Type B pancreatic cell (in vitro differentiated cells): ENCODE measurements at regions not wholly inside any gene's neighbourhood (a gene's known extent, or its start where the extent isn't known, plus 50 kb on each side); places are given as distances from the start of the nearest gene placed in this dataset.
"Not testable (repeated sequence)": the region's sequence is repeated elsewhere in the genome, so short reads cannot be mapped to it uniquely, and the experiment has no call there.

Experiments used
- DNase-seq: peaks from one replicate; pipeline ENCODE4 v3.0.0; 2021; ENCODE audit warnings: mixed read lengths; ENCODE audit not compliant: unreplicated experiment; ENCODE audit errors: extremely low spot score
- H3K27ac Mint-ChIP-seq: 2 replicates; pipeline ENCODE4 v1.8.0; 2021; ENCODE audit warnings: mild to moderate bottlenecking, mixed read lengths
- H3K27me3 Mint-ChIP-seq: 2 replicates; pipeline ENCODE4 v1.8.0; 2021; ENCODE audit warnings: mixed read lengths
- H3K36me3 Mint-ChIP-seq: 2 replicates; pipeline ENCODE4 v1.8.0; 2021; ENCODE audit warnings: mixed read lengths
- H3K4me1 Mint-ChIP-seq: one replicate; pipeline ENCODE4 v1.8.0; 2021; ENCODE audit warnings: mixed read lengths; ENCODE audit not compliant: unreplicated experiment
- H3K4me3 Mint-ChIP-seq: 2 replicates; pipeline ENCODE4 v1.8.0; 2021; ENCODE audit warnings: mild to moderate bottlenecking, mixed read lengths
- H3K9me3 Mint-ChIP-seq: 2 replicates; pipeline ENCODE4 v1.8.0; 2021; ENCODE audit warnings: mixed read lengths
- TF ChIP-seq, protein P1 (sequence below): fragments of 200-600 bp; sonication (generic); conservative IDR thresholded peaks from 2 replicates; pipeline ENCODE4 v1.5.0; 2021; ENCODE audit warnings: antibody characterized with exemption, mild to moderate bottlenecking

DNA sequence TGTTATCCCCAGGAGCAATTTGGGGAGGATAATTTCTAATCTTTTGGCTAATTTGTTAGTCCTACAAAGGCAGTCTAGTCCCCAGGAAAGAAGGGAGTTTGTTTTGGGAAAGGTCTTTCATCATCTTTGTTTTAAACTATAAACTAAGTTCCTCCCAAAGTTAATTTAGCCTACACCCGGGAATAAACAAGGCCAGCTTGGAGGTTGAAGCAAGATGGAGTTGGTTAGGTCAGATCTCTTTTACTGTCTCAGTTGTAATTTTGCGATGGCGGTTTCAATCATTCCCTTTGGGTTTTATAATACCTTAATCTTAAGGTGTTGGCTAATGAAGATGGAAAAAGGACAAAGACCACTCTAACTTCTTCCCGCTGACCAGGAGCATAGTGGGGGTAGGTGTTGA, 166.4 kb upstream of the NAMPT start:
- TF ChIP-seq, protein P1, sequence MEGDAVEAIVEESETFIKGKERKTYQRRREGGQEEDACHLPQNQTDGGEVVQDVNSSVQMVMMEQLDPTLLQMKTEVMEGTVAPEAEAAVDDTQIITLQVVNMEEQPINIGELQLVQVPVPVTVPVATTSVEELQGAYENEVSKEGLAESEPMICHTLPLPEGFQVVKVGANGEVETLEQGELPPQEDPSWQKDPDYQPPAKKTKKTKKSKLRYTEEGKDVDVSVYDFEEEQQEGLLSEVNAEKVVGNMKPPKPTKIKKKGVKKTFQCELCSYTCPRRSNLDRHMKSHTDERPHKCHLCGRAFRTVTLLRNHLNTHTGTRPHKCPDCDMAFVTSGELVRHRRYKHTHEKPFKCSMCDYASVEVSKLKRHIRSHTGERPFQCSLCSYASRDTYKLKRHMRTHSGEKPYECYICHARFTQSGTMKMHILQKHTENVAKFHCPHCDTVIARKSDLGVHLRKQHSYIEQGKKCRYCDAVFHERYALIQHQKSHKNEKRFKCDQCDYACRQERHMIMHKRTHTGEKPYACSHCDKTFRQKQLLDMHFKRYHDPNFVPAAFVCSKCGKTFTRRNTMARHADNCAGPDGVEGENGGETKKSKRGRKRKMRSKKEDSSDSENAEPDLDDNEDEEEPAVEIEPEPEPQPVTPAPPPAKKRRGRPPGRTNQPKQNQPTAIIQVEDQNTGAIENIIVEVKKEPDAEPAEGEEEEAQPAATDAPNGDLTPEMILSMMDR: no peak
- H3K4me1 Mint-ChIP-seq: no peaks in the 10 kb centered on the region
- H3K36me3 Mint-ChIP-seq: no peaks in the 10 kb centered on the region
- no peak overlapping the region for H3K4me3 Mint-ChIP-seq
- no peak overlapping the region for H3K27ac Mint-ChIP-seq
- no peaks in the 10 kb centered on the region for H3K27me3 Mint-ChIP-seq
- peaks cover 10% of the 10 kb centered on the region for H3K9me3 Mint-ChIP-seq
- no peak for DNase-seq

DNA sequence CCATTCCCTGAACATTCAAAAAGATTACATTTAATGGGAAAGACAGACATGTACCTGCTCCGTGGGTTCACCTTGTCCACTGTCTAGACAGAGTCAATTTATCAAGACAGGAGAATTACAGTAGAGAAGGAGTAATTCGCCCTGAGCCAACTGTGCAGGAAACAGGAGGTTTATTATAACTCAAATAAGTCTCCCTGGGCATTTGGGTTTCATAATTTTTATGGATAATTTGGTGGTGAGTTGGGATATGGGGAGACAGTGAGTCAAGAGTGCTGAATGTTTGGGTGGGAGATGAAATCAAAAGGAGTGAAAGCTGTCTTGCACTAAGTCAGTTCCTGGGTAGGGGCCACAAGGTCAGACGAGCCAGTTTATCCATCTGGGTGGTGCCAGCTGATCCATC, 165.9 kb upstream of the NAMPT start:
- TF ChIP-seq, protein P1: no peak
- no peaks in the 10 kb centered on the region for H3K4me1 Mint-ChIP-seq
- DNase-seq: no peak

DNA sequence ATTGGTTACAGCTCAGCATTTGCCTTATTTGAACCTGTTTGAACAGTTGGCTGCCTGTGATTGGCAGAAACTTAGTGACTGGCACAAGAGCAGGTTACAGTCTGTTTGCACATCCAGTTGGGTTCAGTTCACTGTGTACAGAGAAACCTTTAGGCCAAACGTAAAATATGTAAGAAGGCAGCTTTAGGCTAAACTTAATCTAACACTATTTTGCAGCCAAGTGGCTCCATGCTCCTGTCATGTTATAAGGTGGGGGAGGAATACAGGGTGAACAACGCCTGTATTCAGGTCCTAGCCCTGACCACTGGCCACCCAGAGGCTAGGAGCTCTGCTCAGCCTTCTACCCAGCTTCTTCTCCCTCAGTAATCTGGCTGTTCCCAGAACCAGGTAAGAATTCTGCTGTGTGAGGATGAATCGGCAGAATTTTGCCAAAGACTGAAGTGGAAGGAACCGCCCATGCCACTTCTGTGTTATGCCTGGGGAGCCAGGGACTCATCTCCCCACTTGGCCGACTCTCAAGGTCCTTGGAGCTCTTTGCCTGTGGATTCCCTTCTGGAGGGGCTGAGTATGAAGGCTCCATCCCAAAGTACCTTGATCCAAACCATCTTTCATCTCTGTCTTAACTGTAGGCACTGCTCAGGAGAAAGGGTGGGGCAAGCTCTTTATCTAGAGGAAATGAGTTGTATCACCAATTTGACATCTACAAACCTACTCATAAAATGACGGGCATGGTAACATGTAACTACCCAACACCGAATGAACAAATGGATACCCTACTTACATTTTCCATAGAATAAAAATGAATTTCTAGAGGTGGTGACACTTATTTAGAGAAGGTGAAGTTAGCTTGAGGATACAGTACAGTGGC, 164.4 kb upstream of the NAMPT start:
- no peak overlapping the region for H3K4me3 Mint-ChIP-seq
- no peaks in the 10 kb centered on the region for H3K4me1 Mint-ChIP-seq
- peaks cover 5% of the 10 kb centered on the region for H3K9me3 Mint-ChIP-seq
- DNase-seq: no peak
- TF ChIP-seq, protein P1: no peak
- H3K36me3 Mint-ChIP-seq: no peaks in the 10 kb centered on the region
- H3K27ac Mint-ChIP-seq: peak overlapping the region; percentile 11
- H3K27me3 Mint-ChIP-seq: no peaks in the 10 kb centered on the region

More for the DNA sequence above, 165.9 kb upstream of the NAMPT start:
- Mint-ChIP-seq H3K27ac (no peak overlapping the region), H3K4me3 (no peak overlapping the region), H3K27me3 (no peaks in the 10 kb centered on the region), H3K36me3 (no peaks in the 10 kb centered on the region), H3K9me3 (peaks cover 5% of the 10 kb centered on the region)

DNA sequence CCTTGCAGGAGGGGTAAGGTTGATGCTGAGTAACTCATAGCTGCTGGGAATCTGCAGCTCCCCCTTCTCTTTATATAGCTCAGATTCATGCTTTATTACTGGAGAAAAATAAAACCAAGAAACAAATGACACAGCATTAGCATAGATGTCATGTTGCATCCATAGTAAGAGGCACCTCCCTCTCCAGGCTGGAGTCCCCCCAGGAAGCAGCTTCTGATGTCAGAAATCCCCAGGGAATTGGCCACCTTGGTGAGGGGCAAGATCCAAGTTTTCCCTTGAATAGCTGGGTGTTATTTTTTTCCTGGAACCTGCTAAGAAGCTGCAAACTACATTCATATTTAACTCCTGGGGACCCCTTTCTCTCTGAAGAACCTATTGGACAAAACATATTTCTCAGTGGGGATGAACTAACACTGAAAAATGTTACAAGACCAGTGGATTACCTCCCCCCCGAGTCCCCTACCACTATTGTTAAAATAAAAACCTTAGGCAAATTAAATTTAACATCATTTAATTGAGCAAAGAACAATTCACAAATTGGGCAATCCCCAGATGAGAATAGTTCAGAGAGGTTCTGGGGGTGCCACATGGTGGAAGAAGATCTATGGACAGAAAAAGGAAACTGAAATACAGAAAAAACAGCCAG, 163.7 kb upstream of the NAMPT start:
- H3K4me3 Mint-ChIP-seq: no peak overlapping the region
- DNase-seq: no peak
- H3K27me3 Mint-ChIP-seq: no peaks in the 10 kb centered on the region
- no peaks in the 10 kb centered on the region for H3K4me1 Mint-ChIP-seq
- H3K36me3 Mint-ChIP-seq: no peaks in the 10 kb centered on the region
- TF ChIP-seq, protein P1: no peak
- H3K27ac Mint-ChIP-seq: no peak overlapping the region
- peaks cover 5% of the 10 kb centered on the region for H3K9me3 Mint-ChIP-seq

DNA sequence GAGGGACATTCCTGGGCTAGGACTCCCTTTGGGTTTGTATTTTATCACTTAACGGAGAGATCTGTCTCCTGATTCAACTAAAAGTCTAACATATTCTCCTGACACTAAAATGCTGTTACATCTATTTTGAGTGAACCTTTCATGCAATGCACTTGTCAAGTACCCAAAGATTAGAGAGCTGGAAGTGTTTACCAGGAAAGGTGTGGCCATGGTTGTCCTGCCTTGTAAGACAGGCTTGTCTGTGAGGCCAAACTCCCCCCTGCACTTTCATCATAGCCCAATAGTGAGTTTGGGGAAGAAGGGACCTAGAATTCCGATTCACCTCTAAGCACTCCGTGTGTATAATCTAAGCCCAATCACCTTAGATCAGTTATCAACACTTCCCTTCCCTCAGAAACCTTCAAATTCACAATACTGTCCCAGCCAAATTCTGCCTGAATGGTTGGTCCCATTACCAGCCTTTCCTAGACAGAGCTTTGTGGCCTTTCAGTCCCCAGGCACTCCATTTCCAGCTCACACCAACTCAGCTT, 162.6 kb upstream of the NAMPT start:
- no peak for DNase-seq
- H3K27me3 Mint-ChIP-seq: no peaks in the 10 kb centered on the region
- no peak overlapping the region for H3K4me3 Mint-ChIP-seq
- H3K36me3 Mint-ChIP-seq: no peaks in the 10 kb centered on the region
- H3K9me3 Mint-ChIP-seq: peaks cover 5% of the 10 kb centered on the region
- H3K27ac Mint-ChIP-seq: no peak overlapping the region
- H3K4me1 Mint-ChIP-seq: no peaks in the 10 kb centered on the region
- TF ChIP-seq, protein P1: no peak

DNA sequence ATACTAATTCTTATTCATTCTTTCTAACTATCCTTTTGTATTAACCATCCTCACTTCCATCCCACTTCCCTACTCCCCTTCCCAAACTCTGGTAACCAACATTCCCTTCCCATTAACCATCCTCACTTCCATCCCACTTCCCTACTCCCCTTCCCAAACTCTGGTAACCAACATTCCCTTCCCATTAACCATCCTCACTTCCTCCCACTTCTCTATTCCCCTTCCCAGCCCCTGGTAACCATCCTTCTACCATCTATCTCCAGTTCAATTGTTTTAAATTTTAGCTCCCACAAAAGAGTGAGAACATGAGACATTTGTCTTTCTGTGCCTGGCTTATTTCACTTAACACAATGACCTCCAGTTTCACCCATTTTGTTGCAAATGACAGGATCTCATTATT, 160.6 kb upstream of the NAMPT start:
- not testable (repeated sequence) for DNase-seq, H3K27ac Mint-ChIP-seq, H3K4me1 Mint-ChIP-seq, H3K36me3 Mint-ChIP-seq, H3K27me3 Mint-ChIP-seq, H3K9me3 Mint-ChIP-seq, H3K4me3 Mint-ChIP-seq
